CD1c-positive myeloid dendritic cell (primary cell): ENCODE measurements at regions not wholly inside any gene's neighbourhood (a gene's known extent, or its start where the extent isn't known, plus 50 kb on each side); places are given as distances from the start of the nearest gene placed in this dataset.

Experiments used
- DNase-seq: peaks from one replicate; pipeline ENCODE4 v3.0.0-alpha.2; 2016; ENCODE audit errors: extremely low spot score

GRCh38 chr2:4486971-4487370 lies 783.6 kb downstream of the DCDC2C start:
- no peak for DNase-seq

- no peak for DNase-seq
Observed at GRCh38 chr2:4499316-4500030, 796.1 kb downstream of the DCDC2C start.

DNA sequence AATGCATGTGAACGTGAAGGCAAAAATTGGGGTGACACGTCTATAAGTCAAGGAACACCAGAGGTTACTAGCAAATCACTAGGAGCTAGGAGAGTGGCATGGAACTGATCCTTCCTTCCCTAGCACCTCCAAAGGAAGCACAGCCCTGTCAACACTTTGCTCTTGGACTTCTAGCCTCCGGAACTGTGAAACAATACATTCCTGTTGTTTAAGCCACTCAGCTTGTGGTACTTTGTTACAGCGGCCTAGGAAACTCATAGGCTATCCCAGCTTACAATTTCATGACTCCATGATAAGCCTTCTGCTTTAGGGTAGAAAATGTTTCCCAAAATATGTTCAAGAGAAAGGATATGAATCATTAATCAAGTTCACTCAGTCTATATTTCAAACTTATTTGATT lies 798.1 kb downstream of the DCDC2C start:
- DNase-seq = no peak

DNA sequence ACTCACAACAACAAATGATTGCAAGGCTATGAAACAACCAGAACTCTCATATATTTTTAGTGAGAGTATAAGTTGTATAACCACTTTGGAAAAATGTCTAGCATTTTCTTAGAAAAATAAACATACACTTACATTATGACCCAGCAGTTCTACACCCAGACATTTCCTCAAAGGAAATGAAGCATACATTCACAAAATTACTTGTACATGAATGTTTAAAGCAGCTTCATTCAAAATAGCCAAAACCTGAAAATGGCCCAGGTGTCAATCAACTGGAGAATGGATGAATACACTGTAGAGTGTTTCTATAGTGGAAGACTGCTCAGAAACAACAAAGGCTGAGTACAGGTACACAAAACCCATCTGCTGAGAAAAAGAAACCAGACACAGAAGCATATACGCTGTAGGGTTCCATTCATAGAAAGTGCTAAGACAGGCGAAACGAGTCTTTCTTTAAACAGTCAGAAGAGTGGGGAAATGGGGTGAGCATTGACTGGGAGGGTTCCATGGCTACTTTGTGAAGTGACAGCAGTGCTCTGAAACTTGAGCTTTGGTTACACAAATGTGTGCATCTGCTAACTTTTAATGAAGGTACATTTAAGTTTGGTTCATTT lies 799.0 kb downstream of the DCDC2C start:
- DNase-seq = no peak

DNA sequence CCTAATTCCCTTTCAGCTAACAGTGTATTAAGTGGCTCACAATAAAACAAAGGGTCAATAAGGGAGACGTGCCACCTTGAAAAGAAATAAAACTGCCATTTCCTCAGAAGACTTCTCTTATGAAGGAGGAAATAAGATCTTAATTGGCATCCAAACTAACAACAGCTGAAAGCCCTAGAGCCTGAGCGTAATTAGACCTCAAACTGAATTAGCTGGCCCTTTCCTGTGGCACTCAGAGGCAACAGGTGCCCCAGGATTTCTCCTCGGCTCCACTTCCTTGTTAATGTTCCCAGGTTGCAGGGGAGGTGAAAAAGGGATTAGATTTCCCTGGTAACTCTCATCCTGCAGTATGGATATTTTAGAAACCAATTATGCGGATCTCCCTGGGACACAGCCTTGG lies 804.3 kb downstream of the DCDC2C start:
- DNase-seq = no peak

DNA sequence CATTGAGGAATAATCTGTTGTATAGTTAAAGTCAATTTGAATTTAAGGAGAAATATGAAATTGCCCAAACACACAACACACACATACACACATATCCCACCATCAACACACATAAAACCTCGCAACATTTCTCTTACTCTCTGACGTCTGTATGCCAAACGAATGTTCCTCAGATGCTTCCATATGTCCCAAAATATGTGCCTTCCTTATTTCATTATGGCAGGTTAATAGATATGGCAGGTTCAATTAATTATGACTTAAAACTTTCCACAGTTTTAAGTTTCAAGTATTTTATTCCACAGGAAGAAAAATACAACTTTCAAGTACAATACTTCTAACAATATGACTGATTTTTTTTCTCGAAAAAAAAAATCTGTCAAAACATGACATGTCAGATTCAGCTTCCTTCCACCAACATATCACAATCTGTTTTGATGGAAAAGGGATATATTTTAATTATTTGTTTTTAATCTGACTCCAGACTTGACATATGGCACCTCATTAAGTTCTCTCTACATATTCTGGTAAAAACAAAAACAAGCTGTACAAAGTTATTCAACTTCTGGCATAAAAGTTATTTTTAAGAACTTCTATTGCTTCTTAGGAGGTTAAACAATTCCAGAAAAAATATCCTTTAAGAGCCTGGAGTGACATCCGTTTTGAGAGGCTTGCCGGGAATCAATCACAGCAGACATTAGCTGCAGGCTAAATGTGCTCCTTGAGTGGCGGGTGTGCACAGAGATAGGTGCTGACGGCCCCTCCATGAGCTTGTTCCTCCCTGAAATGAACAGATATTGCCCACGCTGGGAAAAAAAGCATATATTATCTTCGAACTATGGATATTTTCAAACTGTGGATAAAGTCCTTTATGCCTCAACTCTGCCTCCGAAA lies 812.7 kb downstream of the DCDC2C start:
- DNase-seq = no peak

DNA sequence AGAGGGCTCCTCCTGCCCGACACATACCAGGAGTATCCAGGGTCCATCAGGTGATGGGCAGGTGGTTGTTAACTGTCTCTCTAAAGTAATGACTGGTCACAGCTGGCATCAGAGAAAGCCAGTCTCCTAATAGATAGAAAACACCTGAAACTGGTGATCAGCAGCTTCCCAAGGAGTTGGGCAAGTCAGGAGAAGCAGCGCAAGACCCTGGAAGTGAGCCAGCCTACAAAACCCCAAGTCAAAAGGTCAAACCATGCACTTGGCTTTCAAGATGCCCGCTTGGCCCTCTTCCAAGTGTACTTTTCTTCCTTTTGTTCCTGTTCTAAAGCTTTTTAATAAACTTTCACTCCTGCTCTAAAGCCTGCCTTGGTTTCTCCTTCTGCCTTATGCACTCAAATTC lies 815.2 kb downstream of the DCDC2C start:
- no peak for DNase-seq

DNA sequence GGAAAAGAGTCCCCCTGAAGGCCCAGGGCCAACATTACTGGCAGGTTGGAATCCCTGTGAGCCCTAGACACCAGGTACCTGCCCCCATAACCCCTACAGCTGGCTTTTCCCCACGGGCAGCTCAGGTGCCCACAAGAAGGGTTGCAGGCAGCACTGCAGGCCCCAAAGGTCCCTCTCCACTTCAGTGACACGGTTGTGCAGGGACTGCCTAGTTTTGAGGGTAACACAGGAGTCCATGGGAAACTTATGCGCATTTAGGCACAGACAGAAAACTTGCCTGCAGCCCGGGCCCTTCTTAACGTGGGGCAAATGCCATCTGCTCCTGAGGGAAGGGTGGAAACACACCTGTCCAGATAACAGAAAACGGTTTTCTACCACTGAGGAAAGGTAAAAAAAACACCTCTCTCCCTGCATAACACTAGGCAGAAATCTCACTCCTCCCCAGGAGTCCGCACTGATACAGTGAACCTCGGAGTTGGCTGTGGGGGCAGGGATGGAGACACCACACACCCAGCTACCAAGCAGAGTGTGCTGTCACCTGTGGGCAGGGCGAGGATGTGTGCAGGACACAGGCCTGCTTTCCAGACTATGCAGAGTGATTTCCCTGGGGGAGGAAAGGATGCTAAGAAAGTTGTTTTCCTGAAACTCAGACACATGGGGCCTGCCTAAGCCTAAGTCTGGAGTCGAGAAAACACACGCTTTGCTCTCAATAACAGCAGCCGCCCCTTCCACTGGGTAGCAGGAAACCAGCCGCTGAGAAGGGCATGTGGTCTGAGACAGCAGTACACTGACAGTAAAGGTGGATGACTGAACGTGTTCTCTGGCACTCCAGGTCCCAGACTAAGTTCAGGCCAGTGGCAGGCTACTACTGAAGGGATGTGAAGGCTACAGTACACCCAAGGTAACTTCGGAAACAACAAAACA lies 819.4 kb downstream of the DCDC2C start:
- no peak for DNase-seq

DNA sequence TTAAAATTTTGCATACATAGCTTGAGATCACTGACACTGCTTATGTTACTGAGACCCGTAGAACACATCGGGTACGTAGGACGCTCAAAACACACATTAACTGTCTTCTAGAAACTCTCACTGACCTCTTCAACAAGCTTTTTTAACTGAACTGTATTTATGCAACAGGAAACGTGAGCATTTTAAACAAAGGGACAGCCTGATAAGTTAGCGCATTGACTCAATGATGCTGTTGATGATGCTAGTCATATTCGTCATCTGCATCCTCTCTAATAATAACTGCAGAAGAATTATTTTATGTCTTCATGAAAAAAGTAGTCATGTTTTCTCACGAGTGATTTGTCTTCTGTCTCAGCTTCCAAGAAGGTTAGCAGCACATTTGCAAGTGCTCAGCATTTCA lies 824.0 kb downstream of the DCDC2C start:
- DNase-seq = no peak

GRCh38 chr2:4528246-4528645 lies 824.9 kb downstream of the DCDC2C start:
- DNase-seq = no peak

GRCh38 chr2:4528773-4529172 lies 825.4 kb downstream of the DCDC2C start:
- DNase-seq = no peak

DNA sequence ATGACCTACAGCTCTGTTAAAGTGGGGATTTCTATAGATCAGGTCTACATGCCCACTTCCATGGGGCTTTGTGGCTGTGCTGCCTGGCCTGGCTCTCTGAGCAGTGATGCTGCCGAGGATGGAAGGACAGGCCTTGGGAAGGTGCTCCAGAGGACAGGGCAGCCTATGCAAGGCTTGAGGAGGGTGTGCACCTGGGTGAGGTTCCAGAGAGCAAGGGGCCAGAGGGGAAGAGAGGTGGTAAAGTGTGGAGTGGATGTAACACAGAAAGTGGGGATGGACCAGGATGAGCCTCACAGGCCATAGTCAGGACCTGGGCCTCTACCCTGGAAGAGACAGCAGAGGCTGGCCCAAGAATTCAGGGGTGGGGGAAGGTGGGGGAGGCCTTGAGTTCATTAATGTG lies 826.4 kb downstream of the DCDC2C start:
- no peak for DNase-seq

- DNase-seq = no peak
Observed at GRCh38 chr2:4530231-4530630, 826.9 kb downstream of the DCDC2C start.

DNA sequence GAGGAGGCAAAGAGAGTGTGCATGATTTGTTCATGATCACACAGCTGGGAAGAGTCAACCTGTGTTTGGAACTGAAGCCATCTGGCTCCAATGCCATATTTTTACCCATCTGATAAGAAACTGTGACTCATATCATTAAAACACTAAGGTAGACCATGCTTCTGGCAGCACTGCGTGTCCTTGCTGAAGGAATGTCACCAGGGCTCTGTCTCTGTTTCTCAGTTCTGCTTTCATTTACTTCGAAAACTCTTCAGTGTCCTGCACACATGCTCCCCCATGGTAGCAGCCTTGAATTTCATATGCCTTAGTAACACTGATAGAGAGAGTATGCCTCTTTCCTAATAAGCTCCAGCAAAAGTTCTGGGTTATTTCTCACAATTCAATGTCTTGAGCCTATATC lies 830.4 kb downstream of the DCDC2C start:
- DNase-seq = no peak

DNA sequence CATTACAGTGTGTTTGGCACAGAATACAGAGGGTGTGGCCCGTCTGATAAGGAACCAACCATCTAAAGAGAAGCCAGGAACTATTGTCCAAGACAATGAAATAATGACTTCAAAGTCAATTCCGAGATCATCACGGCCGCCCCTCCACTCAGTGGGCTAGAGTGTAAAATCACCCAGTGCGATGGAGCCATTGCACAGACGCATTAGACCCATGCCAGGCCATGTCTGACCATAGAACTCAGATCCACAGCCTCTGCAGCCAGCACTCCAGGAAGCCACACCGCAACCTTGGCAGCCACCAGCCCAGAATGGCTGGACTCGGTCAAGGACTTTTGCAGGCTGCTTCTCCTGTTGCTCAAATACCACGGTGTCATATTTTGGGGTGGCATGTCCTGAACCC lies 835.7 kb downstream of the DCDC2C start:
- DNase-seq = no peak

DNA sequence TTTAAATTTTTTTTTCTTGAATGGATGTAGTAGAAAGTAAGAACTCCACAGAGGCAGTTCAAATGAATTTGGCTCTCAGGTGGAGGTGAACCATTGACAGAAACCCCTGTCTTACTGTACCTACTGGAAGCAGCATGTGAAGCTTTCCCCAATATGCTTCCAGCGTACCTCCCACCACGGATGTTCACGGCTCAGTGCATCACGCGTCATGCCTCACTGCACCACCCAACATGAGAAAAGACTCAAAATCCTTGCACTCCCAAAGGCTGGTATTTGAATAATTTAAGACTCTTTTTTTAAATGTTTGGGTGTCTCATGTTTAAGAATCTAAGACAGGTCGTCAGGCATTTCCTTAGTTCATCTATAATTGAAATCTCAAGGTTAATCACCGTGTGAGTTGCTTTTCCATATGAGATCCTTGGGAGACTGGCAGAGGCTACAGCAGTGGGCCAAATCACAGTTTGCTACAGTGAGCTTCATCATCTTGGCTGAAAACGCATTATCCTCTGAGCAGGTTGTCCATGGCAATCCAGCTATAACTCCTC lies 846.4 kb downstream of the DCDC2C start:
- no peak for DNase-seq

- no peak for DNase-seq
Observed at GRCh38 chr2:4551691-4552474, 848.5 kb downstream of the DCDC2C start.

GRCh38 chr2:4553241-4553640 lies 849.9 kb downstream of the DCDC2C start:
- DNase-seq = no peak

DNA sequence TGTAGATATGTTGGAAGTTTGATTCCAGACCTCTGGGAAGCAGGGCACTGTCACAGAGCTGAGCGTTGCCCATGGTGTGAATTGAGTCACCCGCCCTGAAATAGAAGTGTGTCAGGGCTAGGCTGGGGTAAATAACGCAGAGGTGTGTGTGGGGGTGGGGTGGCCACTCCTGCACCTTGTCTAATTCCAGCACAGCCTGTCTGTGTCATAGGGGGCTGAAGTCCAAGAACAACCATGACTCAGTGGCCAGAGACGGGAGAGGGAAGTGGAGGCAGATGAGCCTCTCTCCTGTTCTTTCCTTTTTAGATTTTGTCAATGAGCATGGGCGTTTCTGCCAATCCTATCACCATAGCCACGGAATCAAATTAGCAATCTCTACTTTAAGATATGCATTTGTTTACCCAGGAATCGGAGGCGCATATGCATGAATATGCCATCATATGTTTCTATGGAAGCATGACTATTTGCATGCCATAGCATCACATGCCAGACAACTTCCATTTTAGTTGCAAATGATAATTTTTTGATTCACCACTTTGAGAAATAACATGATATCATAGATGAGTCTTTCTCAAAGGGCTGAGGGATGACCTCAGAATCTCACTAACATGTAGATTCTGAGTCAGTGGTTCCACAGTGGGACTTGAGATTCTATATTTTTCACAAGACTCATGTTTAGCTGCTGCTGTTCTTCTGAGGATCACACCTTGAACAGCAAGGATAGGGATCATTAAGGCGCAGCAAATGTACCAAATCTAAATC lies 852.9 kb downstream of the DCDC2C start:
- DNase-seq = no peak

DNA sequence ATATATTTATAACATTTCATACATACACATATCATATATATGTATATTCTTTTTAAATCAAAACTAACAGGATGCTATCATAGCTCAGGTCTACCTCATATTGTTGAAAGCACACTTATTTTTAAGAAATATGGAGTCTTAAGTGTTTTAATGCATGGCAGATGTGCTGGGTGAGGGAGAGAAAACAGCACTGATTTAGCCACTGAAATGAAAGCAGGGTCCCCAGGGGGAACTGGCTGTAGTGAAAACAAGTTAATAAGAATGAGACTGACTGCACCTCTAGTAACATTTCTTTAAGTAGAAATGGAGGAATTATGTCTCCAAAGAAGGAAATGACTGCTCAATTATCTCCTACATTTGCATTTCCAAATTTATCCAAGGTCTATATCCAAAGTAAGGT lies 857.8 kb downstream of the DCDC2C start:
- no peak for DNase-seq
